BE2C (cell line): ENCODE measurements at regions not wholly inside any gene's neighbourhood (a gene's known extent, or its start where the extent isn't known, plus 50 kb on each side); places are given as distances from the start of the nearest gene placed in this dataset.

ENCODE experiments used
- DNase-seq: peaks from one replicate; pipeline ENCODE4 v3.0.0-alpha.2; 2020
- H3K27me3 ChIP-seq: fragments of 250-450 bp; sonication (Bioruptor Pico); 2 replicates; pipeline ENCODE4 v1.5.1; 2020; ENCODE audit warnings: mild to moderate bottlenecking
- H3K36me3 ChIP-seq: fragments of 250-450 bp; sonication (Bioruptor Pico); 2 replicates; pipeline ENCODE4 v1.5.1; 2020; ENCODE audit warnings: mild to moderate bottlenecking
- H3K4me1 ChIP-seq: fragments of 250-450 bp; sonication (Bioruptor Pico); 2 replicates; pipeline ENCODE4 v1.5.1; 2020
- H3K4me3 ChIP-seq: 2 replicates; pipeline ENCODE4 v1.5.1; 2011; ENCODE audit warnings: low read depth, low read length
- H3K9me3 ChIP-seq: fragments of 250-450 bp; sonication (Bioruptor Pico); 2 replicates; pipeline ENCODE4 v1.5.1; 2020
- TF ChIP-seq, protein P1 (sequence below): IDR thresholded peaks from 2 replicates; pipeline ENCODE4 v1.5.1; 2012; ENCODE audit warnings: mild to moderate bottlenecking, low read depth, low read length

DNA sequence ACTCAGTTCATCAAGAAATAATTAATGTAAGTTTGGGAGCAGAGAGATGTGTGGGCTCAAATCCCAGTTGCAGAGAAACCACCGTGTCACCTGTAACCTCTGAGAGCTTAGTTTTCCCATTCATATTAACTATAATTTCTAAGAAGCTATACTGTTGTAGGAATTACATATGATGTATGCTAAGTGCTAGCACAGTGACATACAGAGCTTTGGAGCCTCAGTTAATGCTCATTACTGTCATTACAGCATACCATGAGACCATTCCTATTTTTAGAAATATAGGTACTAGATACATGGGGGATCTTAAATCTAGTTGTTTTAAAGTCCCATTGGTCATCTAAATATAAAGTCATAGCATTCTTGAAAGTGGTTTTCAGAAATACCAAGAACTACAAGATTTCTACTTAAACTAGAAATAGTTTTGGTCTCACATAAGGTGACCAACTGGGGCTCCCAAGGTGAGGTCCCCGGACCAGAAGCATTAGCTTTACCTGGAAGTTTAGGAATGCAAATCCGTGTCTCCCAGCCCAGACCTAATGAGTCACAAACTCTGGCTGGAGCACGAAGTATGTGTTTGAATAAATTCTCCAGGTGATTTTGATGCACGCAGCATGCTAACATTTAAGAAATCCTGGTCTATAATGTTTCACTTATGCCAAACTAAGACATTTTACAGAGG lies 144.6 kb downstream of the LACC1 start:
- TF ChIP-seq, protein P1, sequence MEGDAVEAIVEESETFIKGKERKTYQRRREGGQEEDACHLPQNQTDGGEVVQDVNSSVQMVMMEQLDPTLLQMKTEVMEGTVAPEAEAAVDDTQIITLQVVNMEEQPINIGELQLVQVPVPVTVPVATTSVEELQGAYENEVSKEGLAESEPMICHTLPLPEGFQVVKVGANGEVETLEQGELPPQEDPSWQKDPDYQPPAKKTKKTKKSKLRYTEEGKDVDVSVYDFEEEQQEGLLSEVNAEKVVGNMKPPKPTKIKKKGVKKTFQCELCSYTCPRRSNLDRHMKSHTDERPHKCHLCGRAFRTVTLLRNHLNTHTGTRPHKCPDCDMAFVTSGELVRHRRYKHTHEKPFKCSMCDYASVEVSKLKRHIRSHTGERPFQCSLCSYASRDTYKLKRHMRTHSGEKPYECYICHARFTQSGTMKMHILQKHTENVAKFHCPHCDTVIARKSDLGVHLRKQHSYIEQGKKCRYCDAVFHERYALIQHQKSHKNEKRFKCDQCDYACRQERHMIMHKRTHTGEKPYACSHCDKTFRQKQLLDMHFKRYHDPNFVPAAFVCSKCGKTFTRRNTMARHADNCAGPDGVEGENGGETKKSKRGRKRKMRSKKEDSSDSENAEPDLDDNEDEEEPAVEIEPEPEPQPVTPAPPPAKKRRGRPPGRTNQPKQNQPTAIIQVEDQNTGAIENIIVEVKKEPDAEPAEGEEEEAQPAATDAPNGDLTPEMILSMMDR: no peak

DNA sequence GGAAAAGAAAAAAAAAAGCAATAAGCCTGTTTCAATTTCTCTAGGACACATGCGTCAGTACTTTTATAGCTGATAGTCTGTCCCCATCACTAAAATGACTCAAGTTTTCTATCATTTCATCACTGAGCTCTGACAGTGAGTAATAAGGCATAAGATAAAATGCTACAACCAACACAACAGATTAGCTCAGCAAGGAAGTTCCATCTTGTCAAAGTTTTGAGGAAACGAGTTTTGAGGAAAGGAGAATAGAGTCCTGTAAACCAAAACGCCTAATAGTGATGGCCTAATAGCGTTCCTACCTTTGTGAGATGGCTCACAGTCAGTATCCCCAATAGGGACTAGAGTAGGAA lies 145.1 kb downstream of the LACC1 start:
- no peak for DNase-seq
- H3K4me3 ChIP-seq: no peak overlapping the region
- no peaks in the 10 kb centered on the region for H3K36me3 ChIP-seq
- H3K27me3 ChIP-seq: peaks cover 9% of the 10 kb centered on the region; the same call in 1 of the 2 replicates
- H3K4me1 ChIP-seq: no peaks in the 10 kb centered on the region
- TF ChIP-seq, protein P1: no peak
- no peaks in the 10 kb centered on the region for H3K9me3 ChIP-seq

More for the DNA sequence above, 144.6 kb downstream of the LACC1 start:
- Histone ChIP-seq H3K36me3 (no peaks in the 10 kb centered on the region), H3K4me1 (no peaks in the 10 kb centered on the region), H3K9me3 (no peaks in the 10 kb centered on the region), H3K4me3 (no peak overlapping the region), H3K27me3 (peaks cover 7% of the 10 kb centered on the region; the same call in 1 of the 2 replicates)
- no peak for DNase-seq

DNA sequence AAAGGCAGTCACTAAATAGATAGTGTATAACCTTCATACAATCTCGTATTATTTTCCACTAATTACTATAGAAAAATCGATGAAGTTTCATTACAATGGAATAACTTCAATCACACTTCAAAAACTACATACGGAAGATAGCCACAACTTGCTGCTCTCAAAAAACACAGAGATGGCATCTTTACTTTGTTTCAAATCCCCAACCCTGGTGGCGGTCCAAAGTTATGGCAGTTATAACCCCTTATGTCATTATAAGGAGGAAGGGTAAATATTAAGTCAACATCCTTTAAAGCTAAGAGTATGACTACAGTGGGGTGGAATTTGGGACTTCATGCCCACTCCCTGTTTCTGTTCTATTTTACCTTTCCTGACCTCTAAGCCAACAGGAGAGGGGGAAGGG lies 146.5 kb downstream of the LACC1 start:
- Histone ChIP-seq H3K4me1 (no peaks in the 10 kb centered on the region), H3K9me3 (no peaks in the 10 kb centered on the region), H3K4me3 (no peak overlapping the region), H3K27me3 (peaks cover 9% of the 10 kb centered on the region; the same call in 1 of the 2 replicates), H3K36me3 (no peaks in the 10 kb centered on the region)
- TF ChIP-seq, protein P1: no peak
- DNase-seq: no peak

DNA sequence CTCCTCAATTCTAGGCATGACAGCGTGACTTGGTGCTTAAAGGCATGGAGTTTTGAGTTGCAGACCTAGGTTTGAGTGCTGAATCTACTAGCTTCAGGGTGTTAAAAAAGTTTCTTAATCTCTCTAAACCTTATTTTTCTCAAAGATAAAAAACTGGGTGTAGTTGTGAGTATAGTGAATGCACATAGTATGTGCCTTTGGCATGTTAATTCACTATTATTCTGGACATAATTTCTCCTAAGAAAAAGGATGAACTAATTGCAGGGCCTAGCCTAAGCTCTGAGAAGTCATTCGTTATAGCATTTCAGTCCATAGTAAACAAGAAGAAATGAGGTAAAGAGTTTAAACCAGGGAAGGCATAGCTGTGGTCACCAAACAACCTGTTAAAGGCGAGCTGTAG lies 149.0 kb downstream of the LACC1 start:
- Histone ChIP-seq H3K36me3 (no peaks in the 10 kb centered on the region), H3K27me3 (peaks cover 9% of the 10 kb centered on the region; the same call in 1 of the 2 replicates), H3K4me3 (no peak overlapping the region), H3K9me3 (no peaks in the 10 kb centered on the region), H3K4me1 (no peaks in the 10 kb centered on the region)
- TF ChIP-seq, protein P1: no peak
- no peak for DNase-seq

DNA sequence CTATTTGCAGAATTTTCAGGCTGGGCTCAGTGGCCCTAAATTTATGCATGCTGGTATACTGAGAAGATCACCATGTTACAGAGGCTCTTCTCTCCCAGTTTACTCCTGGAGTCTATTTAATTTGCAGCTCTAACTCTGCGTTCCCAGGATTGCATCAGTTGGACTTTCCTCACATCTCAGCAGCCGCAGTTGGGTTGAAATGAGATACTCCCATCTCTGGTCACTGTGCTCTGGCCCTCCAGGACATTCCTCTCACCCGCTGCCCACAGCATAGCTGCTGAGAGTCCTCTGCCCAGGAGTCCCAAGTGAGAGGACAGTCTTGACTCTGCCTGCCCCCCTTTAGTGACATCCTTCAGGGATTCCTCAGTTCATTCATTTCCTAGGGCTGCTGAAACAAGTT lies 150.9 kb downstream of the LACC1 start:
- Histone ChIP-seq H3K4me3 (no peak overlapping the region), H3K4me1 (no peaks in the 10 kb centered on the region), H3K9me3 (no peaks in the 10 kb centered on the region), H3K27me3 (peaks cover 6% of the 10 kb centered on the region; the same call in 1 of the 2 replicates), H3K36me3 (no peaks in the 10 kb centered on the region)
- TF ChIP-seq, protein P1: no peak
- DNase-seq: no peak

DNA sequence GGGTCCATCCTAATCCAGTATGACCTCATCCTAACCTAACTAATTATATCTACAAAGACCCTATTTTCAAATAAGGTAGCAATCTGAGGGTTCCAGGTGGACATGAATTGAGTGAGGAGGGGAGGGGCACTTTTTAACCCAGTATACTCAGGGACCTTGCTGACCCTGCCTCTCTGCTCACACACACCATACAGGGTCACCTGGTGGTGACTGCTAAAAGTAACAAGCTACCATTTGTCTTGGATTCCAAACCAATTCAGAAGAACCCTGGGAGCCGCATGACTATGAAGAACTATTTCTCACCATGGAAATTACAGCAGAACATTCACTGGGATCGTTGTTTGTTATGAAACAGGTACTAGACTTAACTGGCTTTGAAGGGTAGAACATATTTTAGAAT lies 151.9 kb downstream of the LACC1 start:
- TF ChIP-seq, protein P1: no peak

More for the DNA sequence above, 151.9 kb downstream of the LACC1 start:
- no peak for DNase-seq
- Histone ChIP-seq H3K4me3 (no peak overlapping the region), H3K4me1 (no peaks in the 10 kb centered on the region), H3K9me3 (no peaks in the 10 kb centered on the region), H3K36me3 (no peaks in the 10 kb centered on the region), H3K27me3 (peaks cover 3% of the 10 kb centered on the region; the same call in 1 of the 2 replicates)
